ENCODE measurements at regions not wholly inside any gene's neighbourhood (a gene's known extent, or its start where the extent isn't known, plus 50 kb on each side); places are given as distances from the start of the nearest gene placed in this dataset.
A peak's percentile ranks its signal among the peaks of the same experiment; 100 is the strongest.
"Not testable (repeated sequence)": the region's sequence is repeated elsewhere in the genome, so short reads cannot be mapped to it uniquely, and the experiment has no call there.

DNA sequence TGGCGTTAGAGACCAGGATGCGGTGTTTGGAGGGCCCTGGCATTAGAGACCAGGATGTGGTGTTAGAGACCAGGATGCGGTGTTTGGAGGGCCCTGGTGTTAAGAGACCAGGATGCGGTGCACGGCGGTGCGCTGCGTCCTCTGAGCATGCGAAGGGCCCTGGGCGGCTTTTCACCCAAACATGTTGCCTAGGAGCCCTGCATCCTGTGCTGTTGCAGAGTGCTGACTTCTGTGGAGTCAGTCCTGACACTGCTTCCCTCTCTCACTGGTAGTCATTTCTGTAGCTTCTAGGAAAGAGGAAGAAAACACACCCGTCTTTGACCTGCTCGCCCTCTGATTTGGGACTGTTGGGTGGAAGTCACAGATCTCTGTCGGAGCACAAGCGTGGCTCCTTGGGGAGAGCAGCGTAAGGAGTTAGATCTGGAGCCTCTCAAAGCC lies 141.2 kb downstream of the LAT start:
- H3K9me3 ChIP-seq, result no peaks in the 10 kb centered on the region
- H3K4me3 ChIP-seq, result no peak overlapping the region
- H3K36me3 ChIP-seq, result no peaks in the 10 kb centered on the region
- no peak for DNase-seq
- no peaks in the 10 kb centered on the region for H3K27me3 ChIP-seq
- no peaks in the 10 kb centered on the region for H3K4me1 ChIP-seq
- TF ChIP-seq POLR2A (IDR thresholded peaks at IDR 0.05), result no peak
- TF ChIP-seq, protein P1, sequence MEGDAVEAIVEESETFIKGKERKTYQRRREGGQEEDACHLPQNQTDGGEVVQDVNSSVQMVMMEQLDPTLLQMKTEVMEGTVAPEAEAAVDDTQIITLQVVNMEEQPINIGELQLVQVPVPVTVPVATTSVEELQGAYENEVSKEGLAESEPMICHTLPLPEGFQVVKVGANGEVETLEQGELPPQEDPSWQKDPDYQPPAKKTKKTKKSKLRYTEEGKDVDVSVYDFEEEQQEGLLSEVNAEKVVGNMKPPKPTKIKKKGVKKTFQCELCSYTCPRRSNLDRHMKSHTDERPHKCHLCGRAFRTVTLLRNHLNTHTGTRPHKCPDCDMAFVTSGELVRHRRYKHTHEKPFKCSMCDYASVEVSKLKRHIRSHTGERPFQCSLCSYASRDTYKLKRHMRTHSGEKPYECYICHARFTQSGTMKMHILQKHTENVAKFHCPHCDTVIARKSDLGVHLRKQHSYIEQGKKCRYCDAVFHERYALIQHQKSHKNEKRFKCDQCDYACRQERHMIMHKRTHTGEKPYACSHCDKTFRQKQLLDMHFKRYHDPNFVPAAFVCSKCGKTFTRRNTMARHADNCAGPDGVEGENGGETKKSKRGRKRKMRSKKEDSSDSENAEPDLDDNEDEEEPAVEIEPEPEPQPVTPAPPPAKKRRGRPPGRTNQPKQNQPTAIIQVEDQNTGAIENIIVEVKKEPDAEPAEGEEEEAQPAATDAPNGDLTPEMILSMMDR (IDR thresholded peaks at IDR 0.05), result no peak
- no peak overlapping the region for H3K27ac ChIP-seq

DNA sequence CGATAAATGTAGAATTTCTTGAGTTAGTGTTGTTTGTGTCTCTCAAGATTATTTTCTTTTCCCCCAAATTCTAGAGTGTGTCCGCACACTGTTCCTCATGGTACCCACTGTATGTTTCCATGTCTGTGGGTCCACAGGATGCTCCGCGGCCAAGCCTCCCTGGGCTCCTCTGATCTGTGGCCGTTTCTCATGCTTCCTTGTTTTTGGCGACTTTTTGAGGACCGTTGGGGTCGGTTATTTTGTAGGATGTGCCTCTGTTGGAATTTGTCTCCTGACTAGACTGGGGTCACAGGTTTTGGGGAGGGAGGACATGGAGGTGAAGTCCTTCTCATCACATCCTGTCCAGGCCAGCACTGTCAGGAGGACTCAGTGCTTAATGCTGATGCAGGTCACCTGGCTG lies 140.0 kb downstream of the LAT start:
- DNase-seq, result no peak

DNA sequence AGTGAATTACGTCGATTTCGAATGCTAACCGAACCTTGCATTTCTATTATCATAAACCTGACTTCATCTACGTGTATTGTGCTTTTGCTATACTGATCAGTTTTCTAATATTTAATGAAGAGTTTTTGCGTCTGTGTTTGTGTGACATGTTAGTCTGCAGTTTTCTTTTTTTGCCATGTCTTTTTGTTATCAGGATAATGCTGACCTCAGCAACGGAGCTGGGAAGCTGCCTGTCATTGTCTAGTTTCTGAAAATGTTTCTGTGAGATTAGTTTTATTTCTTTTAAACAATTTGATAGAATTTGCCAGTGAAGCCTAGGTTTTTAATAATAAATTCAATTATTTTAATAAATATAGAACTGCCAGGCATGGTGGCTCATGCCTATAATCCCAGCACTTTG lies 139.3 kb downstream of the LAT start:
- H3K27ac ChIP-seq, result not testable (repeated sequence)
- peak in 1 of 3 donors; percentile 0 for DNase-seq

More for the DNA sequence above, 140.0 kb downstream of the LAT start:
- Histone ChIP-seq H3K36me3 (no peaks in the 10 kb centered on the region), H3K4me1 (no peaks in the 10 kb centered on the region), H3K4me3 (no peak overlapping the region), H3K27ac (no peak overlapping the region), H3K27me3 (no peaks in the 10 kb centered on the region), H3K9me3 (no peaks in the 10 kb centered on the region)
- TF ChIP-seq POLR2A (IDR thresholded peaks at IDR 0.05), result no peak
- TF ChIP-seq, protein P1 (IDR thresholded peaks at IDR 0.05), result no peak

GRCh38 chr16:29120680-29121079 lies 135.8 kb downstream of the LAT start:
- not testable (repeated sequence) for H3K27me3 ChIP-seq, H3K27ac ChIP-seq, H3K4me1 ChIP-seq, DNase-seq, H3K4me3 ChIP-seq, H3K9me3 ChIP-seq, H3K36me3 ChIP-seq

More for the DNA sequence above, 139.3 kb downstream of the LAT start:
- H3K4me1 ChIP-seq, H3K9me3 ChIP-seq, H3K4me3 ChIP-seq, H3K27me3 ChIP-seq, H3K36me3 ChIP-seq: not testable (repeated sequence)

DNA sequence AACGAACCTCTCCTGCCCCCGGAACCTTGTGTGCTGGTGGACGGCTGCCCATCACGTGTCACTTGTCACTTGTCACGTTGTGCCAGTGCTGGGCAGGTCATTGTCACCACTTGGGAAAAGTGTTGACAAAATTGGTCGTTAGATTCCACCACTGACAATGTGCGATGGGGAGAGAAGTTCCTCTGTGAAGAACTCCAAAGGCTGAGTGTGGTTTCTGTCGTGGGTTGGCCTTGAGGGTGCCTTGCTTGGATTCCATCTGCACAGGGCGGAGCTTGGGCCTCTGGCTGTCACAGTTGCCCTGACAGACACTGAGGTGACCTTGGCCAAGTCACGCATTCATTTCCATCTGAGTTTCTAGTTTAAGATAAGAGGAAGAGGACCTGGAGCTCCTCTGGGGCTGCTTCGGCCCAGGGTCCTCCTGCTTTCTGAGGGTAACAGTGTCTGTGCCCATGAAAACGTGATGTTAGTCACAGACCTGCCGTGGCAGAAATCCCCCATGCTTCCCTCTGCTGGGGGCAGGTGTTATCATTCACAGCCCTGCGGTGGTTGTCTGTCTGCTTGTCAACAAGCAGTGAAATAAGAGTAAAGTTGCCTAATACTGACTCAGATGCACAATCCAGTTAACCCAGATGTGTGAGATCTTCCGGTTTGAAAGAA lies 133.6 kb downstream of the LAT start:
- H3K9me3 ChIP-seq, H3K4me1 ChIP-seq, H3K4me3 ChIP-seq, H3K27me3 ChIP-seq, DNase-seq, H3K36me3 ChIP-seq: not testable (repeated sequence)
- H3K27ac ChIP-seq, result peak overlapping the region in 1 of 4 donors; percentile 13

GRCh38 chr16:29117631-29118030 lies 132.8 kb downstream of the LAT start:
- DNase-seq, result no peak
- H3K36me3 ChIP-seq, result peaks cover 0 to 6% (median 0%) of the 10 kb centered on the region in 3 donors
- no peak for TF ChIP-seq POLR2A (IDR thresholded peaks at IDR 0.05)
- TF ChIP-seq, protein P1 (IDR thresholded peaks at IDR 0.05), result no peak
- H3K9me3 ChIP-seq, result no peaks in the 10 kb centered on the region
- H3K27me3 ChIP-seq, result no peaks in the 10 kb centered on the region
- H3K4me1 ChIP-seq, result no peaks in the 10 kb centered on the region
- no peak overlapping the region for H3K27ac ChIP-seq
- no peak overlapping the region for H3K4me3 ChIP-seq

DNA sequence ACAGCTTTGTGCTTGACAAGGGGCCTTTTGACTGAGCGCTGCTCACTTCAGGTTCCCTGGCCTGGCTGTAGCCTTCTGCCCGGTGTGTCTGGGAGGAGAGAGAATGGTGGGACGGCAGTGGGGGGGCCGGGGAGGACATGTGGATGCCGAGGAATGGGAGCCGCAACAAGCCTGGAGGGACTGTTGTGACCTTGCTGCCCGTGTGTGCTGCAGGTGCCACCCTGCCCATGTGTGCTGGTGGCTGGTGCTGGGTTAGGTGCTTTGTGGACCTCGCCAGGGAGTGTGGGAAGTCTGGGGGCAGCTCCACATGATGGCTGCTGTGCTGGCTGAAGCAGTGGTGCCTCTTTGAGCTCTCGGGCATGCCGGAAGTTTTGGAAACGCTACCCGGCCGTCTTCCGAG lies 132.1 kb downstream of the LAT start:
- peaks cover 0 to 6% (median 0%) of the 10 kb centered on the region in 3 donors for H3K36me3 ChIP-seq
- H3K27ac ChIP-seq, result peak overlapping the region in 1 of 4 donors; percentile 35
- TF ChIP-seq POLR2A (IDR thresholded peaks at IDR 0.05), result no peak
- TF ChIP-seq, protein P1 (IDR thresholded peaks at IDR 0.05), result no peak
- H3K4me1 ChIP-seq, result no peaks in the 10 kb centered on the region
- H3K4me3 ChIP-seq, result no peak overlapping the region
- H3K9me3 ChIP-seq, result no peaks in the 10 kb centered on the region
- H3K27me3 ChIP-seq, result no peaks in the 10 kb centered on the region
- DNase-seq, result no peak

- not testable (repeated sequence) for H3K36me3 ChIP-seq, DNase-seq, H3K4me3 ChIP-seq, H3K9me3 ChIP-seq, H3K4me1 ChIP-seq, H3K27me3 ChIP-seq
- peak overlapping the region in 2 of 4 donors; percentile 30 to 35 for H3K27ac ChIP-seq
Measured at GRCh38 chr16:29116207-29116606, 131.4 kb downstream of the LAT start.

GRCh38 chr16:29115802-29116141 lies 130.9 kb downstream of the LAT start:
- not testable (repeated sequence) for H3K36me3 ChIP-seq, H3K9me3 ChIP-seq, H3K27me3 ChIP-seq, H3K4me3 ChIP-seq, DNase-seq, H3K4me1 ChIP-seq
- H3K27ac ChIP-seq, result peak overlapping the region in 2 of 4 donors; percentile 30 to 35
